WTC11 (cell line): ENCODE measurements at regions not wholly inside any gene's neighbourhood (a gene's known extent, or its start where the extent isn't known, plus 50 kb on each side); places are given as distances from the start of the nearest gene placed in this dataset.
"Not testable (repeated sequence)": the region's sequence is repeated elsewhere in the genome, so short reads cannot be mapped to it uniquely, and the experiment has no call there.

Experiments
- ATAC-seq: fragments of 200-7000 bp; cut with Tn5 transposase; 2 replicates; pipeline ENCODE4 v1.10.0; 2021; ENCODE audit warnings: mild to moderate bottlenecking, moderate library complexity
- CTCF ChIA-PET: fragments of 300-600 bp; sonication (Branson Sonifier 250); formaldehyde crosslinking; loops from one replicate; lab custom pipeline; 2021; ENCODE audit warnings: antibody characterized with exemption; lab: Charles Lee
- POLR2A ChIA-PET: fragments of 350-600 bp; sonication (Branson Sonifier 250); formaldehyde crosslinking; loops from one replicate; lab custom pipeline; 2021; ENCODE audit warnings: antibody characterized with exemption; lab: Charles Lee
- DNase-seq: peaks from one replicate; pipeline ENCODE4 v3.0.0; 2021; ENCODE audit warnings: low spot score
- H3K27ac Mint-ChIP-seq: 2 replicates; pipeline ENCODE4 v1.8.0; 2021; ENCODE audit warnings: mixed read lengths
- H3K27me3 Mint-ChIP-seq: 2 replicates; pipeline ENCODE4 v1.8.0; 2021; ENCODE audit warnings: low read depth, mild to moderate bottlenecking, moderate library complexity, mixed read lengths
- H3K36me3 Mint-ChIP-seq: 2 replicates; pipeline ENCODE4 v1.8.0; 2021; ENCODE audit warnings: mixed read lengths
- H3K4me1 Mint-ChIP-seq: 2 replicates; pipeline ENCODE4 v1.8.0; 2022; ENCODE audit warnings: mixed read lengths
- H3K4me3 Mint-ChIP-seq: 2 replicates; pipeline ENCODE4 v1.8.0; 2021; ENCODE audit warnings: mild to moderate bottlenecking, moderate library complexity, mixed read lengths
- H3K9me3 Mint-ChIP-seq: 2 replicates; pipeline ENCODE4 v1.8.0; 2021; ENCODE audit warnings: mixed read lengths
- AFF4 ChIP-seq: sonication (generic); formaldehyde crosslinking; IDR thresholded peaks from 2 replicates; pipeline ENCODE4 v1.8.1; 2023; ENCODE audit warnings: mild to moderate bottlenecking, missing genetic modification reagents, borderline replicate concordance
- CBFB ChIP-seq: sonication (generic); formaldehyde crosslinking; IDR thresholded peaks from 2 replicates; pipeline ENCODE4 v1.8.1; 2022; ENCODE audit warnings: mild to moderate bottlenecking, low read depth, missing genetic modification reagents
- CREB1 ChIP-seq: sonication (generic); formaldehyde crosslinking; IDR thresholded peaks from 2 replicates; pipeline ENCODE4 v1.8.0; 2023; ENCODE audit warnings: mild to moderate bottlenecking, missing genetic modification reagents
- E2F4 ChIP-seq: sonication (generic); formaldehyde crosslinking; IDR thresholded peaks from 2 replicates; pipeline ENCODE4 v1.8.1; 2022; ENCODE audit warnings: low read depth, mild to moderate bottlenecking, moderate library complexity, missing genetic modification reagents, borderline replicate concordance
- FOXP1 ChIP-seq: sonication (generic); formaldehyde crosslinking; IDR thresholded peaks from 2 replicates; pipeline ENCODE4 v1.8.0; 2022; ENCODE audit warnings: missing genetic modification reagents, mild to moderate bottlenecking, moderate library complexity, borderline replicate concordance
- FOXP4 ChIP-seq: sonication (generic); formaldehyde crosslinking; IDR thresholded peaks from 2 replicates; pipeline ENCODE4 v1.8.0; 2022; ENCODE audit warnings: mild to moderate bottlenecking, missing genetic modification reagents
- IRF1 ChIP-seq: sonication (generic); formaldehyde crosslinking; IDR thresholded peaks from 2 replicates; pipeline ENCODE4 v1.8.0; 2023; ENCODE audit warnings: missing genetic modification reagents
- KAT7 ChIP-seq: sonication (generic); formaldehyde crosslinking; IDR thresholded peaks from 2 replicates; pipeline ENCODE4 v1.8.1; 2023; ENCODE audit warnings: missing genetic modification reagents, mild to moderate bottlenecking, borderline replicate concordance
- MXD4 ChIP-seq: fragments of 250-450 bp; sonication (Bioruptor Pico); IDR thresholded peaks from 2 replicates; pipeline ENCODE4 v1.8.0; 2021; ENCODE audit warnings: mild to moderate bottlenecking, moderate library complexity, borderline replicate concordance
- NR2C2 ChIP-seq: sonication (generic); formaldehyde crosslinking; IDR thresholded peaks from 2 replicates; pipeline ENCODE4 v1.8.0; 2022; ENCODE audit warnings: mild to moderate bottlenecking, missing genetic modification reagents
- OVOL2 ChIP-seq: fragments of 250-450 bp; sonication (Bioruptor Pico); IDR thresholded peaks from 2 replicates; pipeline ENCODE4 v1.9.0; 2021; ENCODE audit warnings: mild to moderate bottlenecking, borderline replicate concordance
- PRRX2 ChIP-seq: fragments of 250-450 bp; sonication (Bioruptor Pico); IDR thresholded peaks from 2 replicates; pipeline ENCODE4 v1.8.0; 2021; ENCODE audit warnings: mild to moderate bottlenecking
- RORB ChIP-seq: fragments of 250-450 bp; sonication (Bioruptor Pico); IDR thresholded peaks from 2 replicates; pipeline ENCODE4 v1.9.0; 2021; ENCODE audit warnings: mild to moderate bottlenecking
- SP1 ChIP-seq: sonication (generic); formaldehyde crosslinking; conservative IDR thresholded peaks from 2 replicates; pipeline ENCODE4 v1.8.1; 2022; ENCODE audit warnings: missing genetic modification reagents
- TEAD1 ChIP-seq: sonication (generic); formaldehyde crosslinking; IDR thresholded peaks from 2 replicates; pipeline ENCODE4 v1.8.0; 2022; ENCODE audit warnings: mild to moderate bottlenecking, missing genetic modification reagents
- TEAD4 ChIP-seq: sonication (generic); formaldehyde crosslinking; IDR thresholded peaks from 2 replicates; pipeline ENCODE4 v1.8.0; 2022; ENCODE audit warnings: mild to moderate bottlenecking, missing genetic modification reagents
- TP53 ChIP-seq: sonication (generic); formaldehyde crosslinking; IDR thresholded peaks from 2 replicates; pipeline ENCODE4 v1.8.1; 2023; ENCODE audit warnings: mild to moderate bottlenecking, missing genetic modification reagents
- USF1 ChIP-seq: sonication (generic); formaldehyde crosslinking; IDR thresholded peaks from 2 replicates; pipeline ENCODE4 v1.8.0; 2022; ENCODE audit warnings: mild to moderate bottlenecking, missing genetic modification reagents
- ZBTB21 ChIP-seq: sonication (generic); formaldehyde crosslinking; IDR thresholded peaks from 2 replicates; pipeline ENCODE4 v1.8.1; 2023; ENCODE audit warnings: mild to moderate bottlenecking, missing genetic modification reagents, borderline replicate concordance
- ZNF219 ChIP-seq: sonication (generic); formaldehyde crosslinking; IDR thresholded peaks from 2 replicates; pipeline ENCODE4 v1.8.0; 2023; ENCODE audit warnings: missing genetic modification reagents, mild to moderate bottlenecking, borderline replicate concordance
- ZNF396 ChIP-seq: fragments of 250-450 bp; sonication (Bioruptor Pico); IDR thresholded peaks from 2 replicates; pipeline ENCODE4 v1.8.0; 2021; ENCODE audit warnings: mild to moderate bottlenecking, moderate library complexity, borderline replicate concordance
- ZNF416 ChIP-seq: fragments of 250-450 bp; sonication (Bioruptor Pico); IDR thresholded peaks from 2 replicates; pipeline ENCODE4 v1.9.0; 2021; ENCODE audit warnings: mild to moderate bottlenecking, inconsistent platforms
- ZNF671 ChIP-seq: fragments of 250-450 bp; sonication (Bioruptor Pico); IDR thresholded peaks from 2 replicates; pipeline ENCODE4 v1.8.0; 2021; ENCODE audit warnings: mild to moderate bottlenecking

GRCh38 chr6:137552809-137553208, 58.6 kb upstream of the OLIG3 start (continued):
- TF ChIP-seq USF1 (no peak), SP1 (CRISPR knock-in tag) (no peak), E2F4 (CRISPR knock-in tag) (no peak), PRRX2 (CRISPR knock-in tag) (no peak), MXD4 (no peak), OVOL2 (CRISPR knock-in tag) (no peak), ZNF219 (CRISPR knock-in tag) (no peak), ZBTB21 (CRISPR knock-in tag) (no peak), IRF1 (CRISPR knock-in tag) (no peak)

GRCh38 chr6:137559521-137560183, 65.5 kb upstream of the OLIG3 start:
- CTCF ChIA-PET, result interaction anchor here (0.6 to 2.2 kb wide), 5 partner anchors 9 to 938 kb away, joined by 4 to 17 read pairs (median 4); no protein-coding TSS in a partner anchor
- H3K27ac Mint-ChIP-seq, POLR2A ChIA-PET, H3K4me1 Mint-ChIP-seq, H3K4me3 Mint-ChIP-seq, H3K36me3 Mint-ChIP-seq, H3K27me3 Mint-ChIP-seq: not testable (repeated sequence)
- DNase-seq (peak; percentile 27), ATAC-seq (peak; percentile 51; the same call in 1 of the 2 replicates)
- peaks cover 22% of the 10 kb centered on the region for H3K9me3 Mint-ChIP-seq

- Mint-ChIP-seq H3K4me1 (peaks cover 6% of the 10 kb centered on the region; the same call in 1 of the 2 replicates), H3K4me3 (no peak overlapping the region), H3K27me3 (no peaks in the 10 kb centered on the region), H3K9me3 (peaks cover 22% of the 10 kb centered on the region), H3K27ac (no peak overlapping the region), H3K36me3 (no peaks in the 10 kb centered on the region)
- ChIA-PET CTCF (interaction anchor here (0.8 to 2.2 kb wide), 4 partner anchors 10 to 64 kb away, joined by 4 to 17 read pairs (median 5); no protein-coding TSS in a partner anchor), POLR2A (no interaction called here)
- DNase-seq (no peak), ATAC-seq (no peak)
- TF ChIP-seq KAT7, result no peak
- no peak for TF ChIP-seq TEAD4
- no peak for TF ChIP-seq ZNF671
These were observed 66.0 kb upstream of the OLIG3 start for GRCh38 chr6:137560184-137560563.

- CTCF ChIA-PET, result no interaction called here
- DNase-seq (no peak), ATAC-seq (no peak)
- peaks cover 16% of the 10 kb centered on the region for H3K9me3 Mint-ChIP-seq
- H3K27me3 Mint-ChIP-seq, result no peaks in the 10 kb centered on the region
- no peak overlapping the region for H3K27ac Mint-ChIP-seq
- POLR2A ChIA-PET, result no interaction called here
- peaks cover 18% of the 10 kb centered on the region for H3K4me1 Mint-ChIP-seq
- H3K4me3 Mint-ChIP-seq, result no peak overlapping the region
- H3K36me3 Mint-ChIP-seq, result no peaks in the 10 kb centered on the region
- no peak for TF ChIP-seq FOXP1 (CRISPR knock-in tag)
- TF ChIP-seq CBFB (CRISPR knock-in tag), result no peak
- TF ChIP-seq RORB (CRISPR knock-in tag), result no peak
- no peak for TF ChIP-seq TEAD1
- no peak for TF ChIP-seq ZNF396
- no peak for TF ChIP-seq TP53 (CRISPR knock-in tag)
- TF ChIP-seq NR2C2 (CRISPR knock-in tag), result no peak
- no peak for TF ChIP-seq USF1
- no peak for TF ChIP-seq AFF4 (CRISPR knock-in tag)
- no peak for TF ChIP-seq FOXP4 (CRISPR knock-in tag)
- no peak for TF ChIP-seq ZNF416 (CRISPR knock-in tag)
- no peak for TF ChIP-seq CREB1 (CRISPR knock-in tag)
These were observed 73.9 kb upstream of the OLIG3 start for GRCh38 chr6:137568067-137568466.
